HG03135 (cell line): ENCODE measurements at regions not wholly inside any gene's neighbourhood (a gene's known extent, or its start where the extent isn't known, plus 50 kb on each side); places are given as distances from the start of the nearest gene placed in this dataset.
"Not testable (repeated sequence)": the region's sequence is repeated elsewhere in the genome, so short reads cannot be mapped to it uniquely, and the experiment has no call there.

Experiments
- ATAC-seq: cut with Tn5 transposase; IDR thresholded peaks from one replicate; pipeline ENCODE4 v1.9.1; 2021; ENCODE audit warnings: mild to moderate bottlenecking, moderate library complexity; ENCODE audit not compliant: unreplicated experiment

DNA sequence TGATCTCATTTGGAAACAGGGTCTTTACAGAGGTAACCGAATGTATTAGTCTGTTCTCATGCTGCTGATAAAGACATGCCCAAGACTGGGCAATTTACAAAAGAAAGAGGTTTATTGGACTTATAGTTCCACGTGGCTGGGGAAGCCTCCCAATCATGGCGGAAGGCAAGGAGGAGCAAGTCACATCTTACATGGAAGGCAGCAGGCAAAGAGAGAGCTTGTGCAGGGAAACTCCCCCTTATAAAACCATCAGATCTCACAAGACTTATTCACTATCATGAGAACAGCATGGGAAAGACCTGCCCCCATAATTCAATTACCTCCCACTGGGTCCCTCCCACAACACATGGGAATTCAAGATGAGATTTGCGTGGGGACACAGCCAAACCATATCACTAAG is 171.8 kb upstream of the ID2 start:
- ATAC-seq: not testable (repeated sequence)

DNA sequence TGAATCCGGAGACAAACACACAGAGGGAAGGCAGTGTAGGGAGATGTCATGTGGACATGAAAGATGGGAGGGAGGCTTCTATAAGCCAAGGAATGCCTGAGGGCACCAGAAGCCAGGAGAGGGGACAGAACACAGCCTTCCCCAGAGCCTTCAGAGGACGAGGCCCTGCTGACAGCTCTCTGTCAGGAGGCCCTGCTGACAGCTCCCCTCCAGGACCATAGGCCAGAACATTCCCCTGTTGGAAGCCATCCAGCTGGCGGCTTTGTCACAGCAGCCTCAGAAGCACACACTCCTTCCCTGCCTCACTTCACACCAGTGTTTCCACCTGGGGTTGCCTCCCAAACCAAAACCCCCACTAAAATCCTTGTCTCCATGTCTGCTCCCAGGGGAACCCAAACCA is 171.3 kb upstream of the ID2 start:
- ATAC-seq: no peak

GRCh38 chr2:8511868-8512612 is 169.8 kb upstream of the ID2 start:
- ATAC-seq: no peak

DNA sequence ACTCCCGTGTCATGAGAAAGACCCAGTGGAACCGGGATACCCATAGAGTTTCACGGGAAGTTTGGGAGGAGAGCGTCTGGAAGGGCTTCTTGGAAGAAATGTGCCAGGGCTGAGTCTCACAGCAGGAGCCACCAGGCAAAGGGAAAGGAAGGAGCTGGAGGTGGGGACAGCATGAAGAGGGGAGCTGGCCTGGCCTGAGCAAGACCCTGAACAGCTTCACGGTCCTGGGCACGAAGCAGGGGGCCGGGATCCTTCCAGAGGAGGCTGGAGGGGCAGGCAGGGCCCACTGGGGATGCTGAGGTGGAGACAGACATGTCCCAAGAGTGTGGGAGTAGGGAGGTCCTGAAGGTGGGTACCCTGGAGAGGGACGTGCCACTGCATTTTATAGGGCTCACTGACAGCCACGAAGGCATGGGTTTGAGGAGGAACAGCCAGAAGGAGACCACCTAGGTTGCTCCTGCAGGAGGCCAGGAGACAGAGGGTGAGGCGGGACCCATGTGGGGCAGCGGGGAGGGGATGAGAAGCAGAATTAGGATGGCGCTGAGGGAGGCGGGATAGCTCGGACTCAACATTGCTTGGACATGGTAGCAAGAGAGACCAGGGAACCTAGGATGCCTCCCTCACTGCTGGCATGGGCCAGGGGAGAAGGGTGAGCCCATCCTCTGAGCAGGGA is 168.1 kb upstream of the ID2 start:
- no peak for ATAC-seq

- ATAC-seq: no peak
These were observed 167.6 kb upstream of the ID2 start for GRCh38 chr2:8514274-8514662.

GRCh38 chr2:8514796-8515758 is 166.8 kb upstream of the ID2 start:
- peak; percentile 73 for ATAC-seq

- ATAC-seq: peak; percentile 43
These were observed 165.9 kb upstream of the ID2 start for GRCh38 chr2:8515864-8516533.

DNA sequence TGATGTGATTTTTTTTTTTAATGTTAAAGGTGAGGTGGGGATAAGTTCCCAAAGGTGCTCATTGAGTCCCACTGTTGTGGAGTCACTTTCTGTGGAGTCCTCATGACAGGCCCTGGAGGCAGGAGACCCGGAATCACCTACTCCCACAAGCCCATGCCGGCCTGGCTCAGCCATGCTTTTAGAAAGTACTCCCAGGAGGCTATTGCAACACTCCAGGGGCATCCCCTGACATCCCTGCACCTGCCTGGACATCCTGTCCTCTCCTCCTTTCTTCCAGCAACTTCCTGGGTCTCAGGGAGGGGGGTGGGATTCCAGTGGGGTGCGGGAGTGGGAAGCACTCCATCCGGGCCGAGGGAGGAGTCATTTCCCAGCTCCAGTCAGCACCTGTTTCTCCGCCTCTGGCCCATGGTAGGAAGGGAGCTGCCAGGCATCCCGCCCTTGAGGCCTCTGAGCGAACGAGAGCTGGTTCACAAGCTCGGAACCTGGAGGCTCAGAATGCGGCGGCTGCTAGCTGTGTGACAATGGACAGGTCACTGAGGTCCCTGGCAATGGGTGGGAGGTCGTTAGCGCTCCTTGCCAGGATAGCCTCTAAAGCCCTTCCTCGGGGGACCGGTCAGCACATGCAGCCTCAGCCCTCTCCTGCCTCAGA is 163.9 kb upstream of the ID2 start:
- ATAC-seq: no peak

- no peak for ATAC-seq
These were observed 162.7 kb upstream of the ID2 start for GRCh38 chr2:8518979-8519668.

GRCh38 chr2:8520791-8521344 is 161.0 kb upstream of the ID2 start:
- no peak for ATAC-seq

GRCh38 chr2:8522687-8523086 is 159.2 kb upstream of the ID2 start:
- no peak for ATAC-seq

- no peak for ATAC-seq
These were observed 157.5 kb upstream of the ID2 start for GRCh38 chr2:8524388-8524787.

DNA sequence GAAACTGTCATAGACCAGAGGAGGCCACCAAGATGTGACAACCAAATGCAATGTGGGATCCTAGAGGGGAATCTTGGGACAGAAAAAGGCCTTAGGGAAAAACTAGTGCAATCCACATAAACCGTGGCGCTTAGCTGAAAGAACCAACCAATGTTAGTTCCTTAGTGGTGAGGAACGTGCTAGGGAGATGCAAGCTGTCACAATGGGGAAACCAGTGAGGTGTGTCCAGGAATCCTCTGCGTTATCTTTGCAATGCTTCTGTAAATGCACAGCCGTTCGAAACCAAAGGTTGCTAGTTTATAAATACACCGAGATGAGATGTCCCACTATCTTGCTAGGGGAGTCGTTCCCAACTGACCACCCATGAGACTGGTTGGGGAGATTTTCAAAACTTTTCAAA is 157.0 kb upstream of the ID2 start:
- ATAC-seq: no peak

DNA sequence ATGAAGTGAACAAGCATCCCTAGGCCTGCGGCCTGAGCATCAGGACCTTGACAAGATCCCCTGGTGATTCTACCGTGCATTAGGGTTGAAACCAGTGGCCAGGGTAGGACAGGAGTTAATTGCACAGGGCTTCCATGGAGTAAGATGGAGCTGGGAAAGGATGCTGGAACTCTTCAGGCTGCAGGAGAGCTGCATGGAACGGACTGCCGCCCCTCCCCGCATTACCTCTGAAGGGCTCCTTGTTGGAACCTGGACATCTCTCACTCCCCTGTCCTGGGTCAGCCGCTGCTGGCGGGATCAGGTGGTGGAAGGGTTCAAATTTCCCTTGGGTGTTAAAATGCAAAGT is 156.6 kb upstream of the ID2 start:
- ATAC-seq: no peak

DNA sequence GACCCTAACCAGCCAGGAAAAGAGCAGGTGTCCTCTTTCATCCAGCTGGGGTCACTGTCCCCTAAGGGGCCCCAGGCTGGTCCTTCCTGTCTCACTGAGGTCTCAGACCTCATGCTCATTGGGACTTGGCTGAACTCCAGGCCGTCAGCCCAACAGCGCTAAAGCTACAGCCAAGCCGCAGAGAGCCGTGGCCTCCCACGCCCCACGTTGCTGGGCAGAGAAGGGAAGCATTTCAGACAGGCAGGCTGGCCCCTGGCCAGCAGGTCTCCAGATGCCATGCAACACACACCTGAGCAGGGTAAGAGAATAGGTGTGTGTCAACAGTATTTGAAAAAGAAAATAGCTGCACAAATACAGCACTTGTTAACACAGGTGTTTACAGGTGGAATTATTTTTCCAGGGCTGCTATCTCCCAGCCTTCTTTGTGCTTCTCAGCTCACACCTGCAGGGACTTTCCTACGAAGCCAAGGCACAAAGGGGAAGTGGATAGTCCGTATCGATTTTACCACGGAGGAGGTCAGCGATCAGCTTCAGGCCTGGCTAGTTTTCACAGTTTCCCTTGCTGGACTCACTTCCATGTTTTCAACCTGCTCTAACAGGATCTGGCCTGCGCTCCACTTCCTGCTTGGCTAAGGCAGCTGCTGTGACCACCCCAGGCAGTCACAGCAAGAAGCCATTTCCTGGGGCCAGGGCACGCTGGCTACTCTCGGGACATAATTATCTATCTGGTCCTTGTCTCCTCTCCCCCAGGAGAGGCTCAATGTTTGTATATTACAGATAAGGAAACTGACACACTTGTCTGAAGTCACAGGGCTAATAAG is 156.1 kb upstream of the ID2 start:
- peak; percentile 72 for ATAC-seq

GRCh38 chr2:8526403-8526696 is 155.5 kb upstream of the ID2 start:
- no peak for ATAC-seq

- ATAC-seq: no peak
These were observed 154.8 kb upstream of the ID2 start for GRCh38 chr2:8527031-8527430.

- ATAC-seq: no peak
These were observed 154.2 kb upstream of the ID2 start for GRCh38 chr2:8527676-8528075.

DNA sequence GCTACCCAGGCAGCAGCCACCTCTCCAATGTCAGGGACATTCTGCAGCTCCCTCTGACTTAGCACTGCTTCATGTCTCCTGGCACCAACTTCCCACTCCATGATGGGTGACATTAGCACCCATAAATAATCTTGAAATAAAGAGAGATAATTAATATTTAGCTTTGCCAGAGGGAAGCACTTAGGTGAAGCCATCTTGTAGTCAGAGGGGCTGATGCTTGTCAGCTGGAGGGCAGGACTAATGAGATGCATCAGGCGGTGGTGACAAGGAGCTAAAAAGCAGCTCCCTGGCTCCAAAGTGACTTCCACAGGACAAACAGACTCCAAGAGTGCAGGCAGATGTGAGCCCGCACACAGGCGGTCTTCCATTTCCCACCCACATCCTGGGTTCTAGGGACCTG is 153.0 kb upstream of the ID2 start:
- no peak for ATAC-seq
